Stomach (tissue), 8 donors: ENCODE measurements at regions not wholly inside any gene's neighbourhood (a gene's known extent, or its start where the extent isn't known, plus 50 kb on each side); places are given as distances from the start of the nearest gene placed in this dataset.

Source experiments
- DNase-seq, 2 donors: peaks; one replicate each; pipeline versions ENCODE4 v3.0.0 to v3.0.0-alpha.2; 2013 to 2019
- H3K27ac ChIP-seq, 5 donors: fragments of 200-600 bp in 4 of 5; sonication (generic) in 4 of 5; one replicate each; pipeline ENCODE4 v1.5.1; 2013 to 2019; ENCODE audit warnings: mild to moderate bottlenecking in 1 of 5, moderate library complexity in 1 of 5
- H3K27me3 ChIP-seq, 3 donors: fragments of 200-600 bp; sonication (generic); one replicate each; pipeline ENCODE4 v1.5.1; 2017 to 2019; ENCODE audit warnings: mixed run types in 1 of 3
- H3K36me3 ChIP-seq, 4 donors: fragments of 200-600 bp; sonication (generic); 1 replicate in 3 of 4; 2 replicates in 1 of 4; pipeline ENCODE4 v1.5.1; 2016 to 2019
- H3K4me1 ChIP-seq, 4 donors: fragments of 200-600 bp; sonication (generic); one replicate each; pipeline ENCODE4 v1.5.1; 2016 to 2019
- H3K4me3 ChIP-seq, 4 donors: fragments of 200-600 bp; sonication (generic) in 3 of 4; one replicate each; pipeline ENCODE4 v1.5.1; 2016 to 2019; ENCODE audit warnings: mild to moderate bottlenecking in 1 of 4
- H3K9me3 ChIP-seq, 4 donors: fragments of 200-600 bp; sonication (generic); one replicate each; pipeline ENCODE4 v1.5.1; 2016 to 2019
- EP300 ChIP-seq: sonication (generic); formaldehyde crosslinking; IDR thresholded peaks from one replicate; pipeline ENCODE4 v1.6.1; 2017; ENCODE audit warnings: antibody characterized with exemption
- POLR2A ChIP-seq, 4 donors: fragments of 450-650 bp; IDR thresholded peaks; one replicate each; pipeline ENCODE4 v1.6.1; 2016; ENCODE audit warnings: antibody characterized with exemption in 4 of 4, control low read depth in 2 of 4, mild to moderate bottlenecking in 1 of 4, moderate library complexity in 1 of 4
- POLR2AphosphoS5 ChIP-seq, 3 donors: sonication (generic); formaldehyde crosslinking; IDR thresholded peaks; one replicate each; pipeline ENCODE4 v1.6.1; 2016; ENCODE audit warnings: antibody characterized with exemption in 3 of 3
- WGBS, 5 donors: extraction: QIAGEN DNeasy Blood & Tissue Kit in 3 of 5; methylation state at CpG; one replicate each; pipeline versions ENCODE4 v1.1.5 to v1.1.7; 2013 to 2018; 5-methylcytosine and 5-hydroxymethylcytosine counted together
- intact Hi-C: fragments of 100-400 bp; cut with DNase I; formaldehyde crosslinking; loops from one replicate; pipeline ENCODE4 v1.15.1; 2023; ENCODE audit warnings: low total_unique reads
- TF ChIP-seq, protein P1 (sequence below), 7 experiments: fragments of 450-650 bp in 4 of 7; fragments of 200-600 bp in 3 of 7; sonication (generic) in 3 of 7; IDR thresholded peaks; one replicate each; pipeline ENCODE4 v1.5.1; 2016 to 2019; ENCODE audit warnings: antibody characterized with exemption in 7 of 7, control low read depth in 2 of 7, mild to moderate bottlenecking in 1 of 7
- donor health status: healthy with polysubstance abuse.
- donor health status: Bipolar disorder and iron deficiency.
- donor health status: healthy.

DNA sequence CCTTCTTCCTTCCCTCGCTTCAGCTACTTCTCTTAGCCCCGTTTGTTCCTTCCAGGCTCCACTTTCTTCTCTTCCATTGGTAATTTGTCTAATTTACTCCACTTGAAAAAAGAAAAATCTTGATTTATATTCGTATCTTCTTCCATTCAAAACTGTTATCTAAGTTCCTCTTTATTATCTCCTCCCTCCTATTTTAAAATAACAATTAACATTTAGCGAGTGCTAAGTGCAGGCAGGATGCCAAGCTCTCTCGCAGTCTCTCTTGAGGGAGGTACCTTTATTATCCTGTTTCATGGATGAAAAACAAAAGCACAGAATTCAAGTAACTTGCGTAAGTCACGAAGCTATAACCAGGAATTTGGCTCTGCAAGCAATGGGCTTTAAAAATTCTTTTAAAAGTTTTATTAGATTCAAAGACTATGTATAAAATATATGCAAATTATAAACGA is 418.9 kb upstream of the NAALADL2 start:
- TF ChIP-seq POLR2AphosphoS5 (IDR thresholded peaks at IDR 0.05) (no peak), EP300 (no peak), POLR2A (IDR thresholded peaks at IDR 0.05) (no peak)
- TF ChIP-seq, protein P1, sequence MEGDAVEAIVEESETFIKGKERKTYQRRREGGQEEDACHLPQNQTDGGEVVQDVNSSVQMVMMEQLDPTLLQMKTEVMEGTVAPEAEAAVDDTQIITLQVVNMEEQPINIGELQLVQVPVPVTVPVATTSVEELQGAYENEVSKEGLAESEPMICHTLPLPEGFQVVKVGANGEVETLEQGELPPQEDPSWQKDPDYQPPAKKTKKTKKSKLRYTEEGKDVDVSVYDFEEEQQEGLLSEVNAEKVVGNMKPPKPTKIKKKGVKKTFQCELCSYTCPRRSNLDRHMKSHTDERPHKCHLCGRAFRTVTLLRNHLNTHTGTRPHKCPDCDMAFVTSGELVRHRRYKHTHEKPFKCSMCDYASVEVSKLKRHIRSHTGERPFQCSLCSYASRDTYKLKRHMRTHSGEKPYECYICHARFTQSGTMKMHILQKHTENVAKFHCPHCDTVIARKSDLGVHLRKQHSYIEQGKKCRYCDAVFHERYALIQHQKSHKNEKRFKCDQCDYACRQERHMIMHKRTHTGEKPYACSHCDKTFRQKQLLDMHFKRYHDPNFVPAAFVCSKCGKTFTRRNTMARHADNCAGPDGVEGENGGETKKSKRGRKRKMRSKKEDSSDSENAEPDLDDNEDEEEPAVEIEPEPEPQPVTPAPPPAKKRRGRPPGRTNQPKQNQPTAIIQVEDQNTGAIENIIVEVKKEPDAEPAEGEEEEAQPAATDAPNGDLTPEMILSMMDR (IDR thresholded peaks at IDR 0.05): no peak
- H3K9me3 ChIP-seq: no peaks in the 10 kb centered on the region
- H3K27me3 ChIP-seq: peaks cover 0 to 5% (median 0%) of the 10 kb centered on the region in 3 donors
- H3K27ac ChIP-seq: peak overlapping the region; percentile 93 to 100 (median 95)
- DNase-seq: peak in 1 of 2 donors; percentile 65
- 1 to 4% (median 1%) methylated on average over 8 of the region's 8 CpGs for WGBS, 5 donors
- H3K4me1 ChIP-seq: peaks cover 0 to 36% (median 18%) of the 10 kb centered on the region in 4 donors
- intact Hi-C loops: no loop called here
- no peaks in the 10 kb centered on the region for H3K36me3 ChIP-seq
- H3K4me3 ChIP-seq: peak overlapping the region; percentile 58 to 70 (median 64)

DNA sequence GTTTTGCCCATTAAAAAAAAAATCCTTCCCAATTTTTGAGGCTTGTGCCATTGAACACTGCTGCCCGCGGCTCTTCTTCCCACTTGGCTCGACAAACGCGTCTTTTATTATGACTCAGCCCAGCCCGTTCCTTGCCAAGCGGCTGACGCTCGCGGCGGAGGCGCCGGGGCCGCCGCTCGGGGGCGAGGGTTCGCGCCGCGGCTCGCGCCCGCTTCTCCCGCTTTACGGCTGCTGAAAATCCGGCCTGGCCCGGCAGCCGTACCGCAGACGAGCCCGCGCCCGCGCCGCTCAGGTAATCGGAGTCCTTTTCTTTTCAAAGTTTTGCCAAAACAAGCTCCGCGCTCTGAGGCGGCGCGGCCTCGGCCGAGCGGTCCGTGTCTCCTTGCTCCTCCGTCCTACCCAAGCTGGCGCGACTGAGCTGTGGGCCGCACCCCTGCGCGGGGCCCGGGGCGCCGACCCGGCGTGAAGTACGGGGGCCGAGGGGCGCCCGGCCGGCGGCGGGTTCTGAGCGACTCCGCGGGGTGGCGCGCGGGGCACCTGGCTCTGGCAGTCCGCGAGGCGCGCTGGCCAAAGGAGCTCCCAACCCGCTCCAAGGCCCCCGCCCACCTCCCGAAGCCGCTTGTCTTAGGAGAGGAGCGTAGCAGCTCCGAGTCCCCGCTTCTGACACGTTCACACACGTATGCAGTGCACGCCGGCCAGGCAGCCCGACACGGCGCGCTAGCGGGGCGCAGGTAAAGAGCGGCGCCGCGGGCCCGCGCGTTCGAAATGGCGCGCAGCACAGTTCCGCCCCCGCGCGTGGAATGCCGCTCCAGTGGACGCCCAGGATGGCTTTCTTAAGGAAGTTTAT is 418.2 kb upstream of the NAALADL2 start:
- TF ChIP-seq EP300: no peak
- TF ChIP-seq, protein P1 (IDR thresholded peaks at IDR 0.05): peak in 1 of 7 experiments; percentile 9
- TF ChIP-seq POLR2A (IDR thresholded peaks at IDR 0.05): no peak
- TF ChIP-seq POLR2AphosphoS5 (IDR thresholded peaks at IDR 0.05): peak; percentile 8 to 49 (median 36)
- intact Hi-C loops: no loop called here
- peak overlapping the region; percentile 58 to 70 (median 64) for H3K4me3 ChIP-seq
- peaks cover 0 to 5% (median 0%) of the 10 kb centered on the region in 3 donors for H3K27me3 ChIP-seq
- H3K27ac ChIP-seq: peak overlapping the region; percentile 93 to 100 (median 95)
- DNase-seq: peak; percentile 84 to 96
- no peaks in the 10 kb centered on the region for H3K36me3 ChIP-seq
- H3K9me3 ChIP-seq: no peaks in the 10 kb centered on the region
- WGBS, 5 donors: 0 to 1% (median 1%) methylated on average over 43 to 107 of the region's 107 CpGs
- H3K4me1 ChIP-seq: peaks cover 0 to 36% (median 18%) of the 10 kb centered on the region in 4 donors

DNA sequence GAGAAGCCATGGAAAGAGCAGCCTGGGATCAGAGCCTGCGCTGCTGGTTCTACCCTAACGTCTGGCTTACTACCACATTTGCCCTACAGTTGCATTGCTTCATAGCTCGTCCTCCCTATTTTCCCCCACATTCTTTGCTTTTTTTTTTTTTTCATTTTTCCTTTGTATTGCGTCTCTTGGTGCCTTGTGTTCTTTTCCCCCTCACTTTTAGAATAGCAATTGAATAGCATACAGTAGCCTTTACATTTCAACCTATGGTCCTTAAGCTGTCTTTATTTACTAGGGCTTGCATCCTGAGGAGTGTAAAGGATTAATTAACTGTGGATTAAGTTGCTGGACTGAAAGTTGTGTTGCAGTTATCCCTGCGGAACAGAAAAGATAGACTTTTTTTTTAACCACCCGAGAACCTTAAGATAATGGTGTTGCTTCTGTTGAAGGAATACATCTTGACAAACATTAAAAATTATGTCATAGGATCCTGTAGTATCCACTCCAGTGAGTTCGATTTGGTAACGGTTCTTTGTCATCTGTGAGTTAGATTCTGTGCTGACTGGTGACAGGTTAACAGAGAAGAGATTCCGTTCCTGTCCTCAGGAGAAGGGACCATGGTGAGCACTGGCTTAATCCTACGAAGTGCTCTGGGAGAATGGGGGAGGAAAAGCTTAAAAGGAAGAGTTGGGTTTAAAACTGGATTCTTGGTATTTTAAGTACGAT is 417.4 kb upstream of the NAALADL2 start:
- H3K36me3 ChIP-seq: no peaks in the 10 kb centered on the region
- peak overlapping the region; percentile 93 to 100 (median 95) for H3K27ac ChIP-seq
- WGBS, 5 donors: 5 to 9% (median 7%) methylated on average over 11 of the region's 11 CpGs
- peak in 1 of 2 donors; percentile 51 for DNase-seq
- peaks cover 0 to 36% (median 15%) of the 10 kb centered on the region in 4 donors for H3K4me1 ChIP-seq
- peaks cover 0 to 5% (median 0%) of the 10 kb centered on the region in 3 donors for H3K27me3 ChIP-seq
- TF ChIP-seq EP300 (no peak), POLR2AphosphoS5 (IDR thresholded peaks at IDR 0.05) (no peak), POLR2A (IDR thresholded peaks at IDR 0.05) (no peak)
- TF ChIP-seq, protein P1 (IDR thresholded peaks at IDR 0.05): no peak
- no peaks in the 10 kb centered on the region for H3K9me3 ChIP-seq
- peak overlapping the region; percentile 58 to 70 (median 64) for H3K4me3 ChIP-seq
- intact Hi-C loops: no loop called here

DNA sequence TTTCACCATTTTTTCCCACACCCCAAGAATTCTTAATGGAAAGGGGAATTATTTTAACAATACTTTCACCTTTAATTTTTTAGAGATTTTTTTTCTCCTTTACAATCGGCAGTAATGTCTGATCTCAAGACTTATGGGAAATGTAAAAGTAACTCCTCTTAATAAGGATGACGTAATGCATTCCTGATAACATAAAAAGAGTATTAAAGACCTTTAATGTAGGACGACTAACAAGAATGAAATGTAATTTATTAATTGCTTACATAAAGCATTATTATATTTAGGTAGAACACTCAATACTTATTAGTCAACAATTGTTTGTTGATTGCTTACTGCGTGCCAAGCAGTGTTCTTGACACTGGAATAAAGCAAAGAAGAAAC is 416.8 kb upstream of the NAALADL2 start:
- Histone ChIP-seq H3K9me3 (peaks cover 0 to under 1% (median 0%) of the 10 kb centered on the region in 4 donors), H3K4me1 (peaks cover 0 to 36% (median 14%) of the 10 kb centered on the region in 4 donors), H3K36me3 (no peaks in the 10 kb centered on the region), H3K4me3 (peak overlapping the region; percentile 58 to 70 (median 64)), H3K27ac (peak overlapping the region in 3 of 5 donors; percentile 95 to 98 (median 95)), H3K27me3 (peaks cover 0 to 5% (median 0%) of the 10 kb centered on the region in 3 donors)
- WGBS, 5 donors: 45 to 53% (median 49%) methylated on average over 4 of the region's 4 CpGs
- TF ChIP-seq, protein P1 (IDR thresholded peaks at IDR 0.05): no peak
- TF ChIP-seq POLR2A (IDR thresholded peaks at IDR 0.05): no peak
- intact Hi-C loops: no loop called here
- no peak for DNase-seq
